HUES48 (cell line): ENCODE measurements at regions not wholly inside any gene's neighbourhood (a gene's known extent, or its start where the extent isn't known, plus 50 kb on each side); places are given as distances from the start of the nearest gene placed in this dataset.

Source experiments
- H3K27ac ChIP-seq: one replicate; pipeline ENCODE4 v1.7.0; 2013; ENCODE audit warnings: low read depth, low read length, inconsistent platforms
- H3K27me3 ChIP-seq: 2 replicates; pipeline ENCODE4 v1.6.1; 2013; ENCODE audit warnings: mild to moderate bottlenecking, low read length; ENCODE audit not compliant: control insufficient read depth, insufficient read depth
- H3K36me3 ChIP-seq: 2 replicates; pipeline ENCODE4 v1.6.1; 2013; ENCODE audit warnings: low read length; ENCODE audit not compliant: control insufficient read depth, insufficient read depth
- H3K4me1 ChIP-seq: 2 replicates; pipeline ENCODE4 v1.6.1; 2013; ENCODE audit warnings: mild to moderate bottlenecking, low read length; ENCODE audit not compliant: control insufficient read depth, insufficient read depth
- H3K4me3 ChIP-seq: 2 replicates; pipeline ENCODE4 v1.5.1; 2013; ENCODE audit warnings: mild to moderate bottlenecking, low read depth, low read length
- H3K9ac ChIP-seq: 2 replicates; pipeline ENCODE4 v1.6.1; 2013; ENCODE audit warnings: mild to moderate bottlenecking, low read depth, low read length, moderate library complexity
- H3K9me3 ChIP-seq: 2 replicates; pipeline ENCODE4 v1.6.1; 2013; ENCODE audit warnings: low read length; ENCODE audit not compliant: control insufficient read depth, insufficient read depth

DNA sequence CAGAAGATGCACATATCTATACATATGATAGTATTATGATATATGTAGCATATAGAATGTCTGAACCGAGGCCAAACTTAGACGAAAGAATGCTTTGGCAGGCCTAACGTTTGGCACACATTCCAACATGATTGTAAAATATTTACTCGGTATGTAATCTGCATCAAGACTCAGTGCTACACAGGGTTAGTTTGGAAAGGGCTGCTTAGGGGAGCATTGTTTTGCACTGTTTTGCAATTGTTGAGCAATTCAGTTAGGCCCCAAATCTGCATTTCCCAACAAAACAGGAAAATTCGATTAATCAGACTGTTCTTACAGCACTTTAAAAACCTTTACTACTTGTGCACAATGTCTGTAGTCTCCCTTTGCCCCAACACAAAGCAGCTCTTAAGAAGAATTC is 216.0 kb upstream of the NEGR1 start:
- no peak overlapping the region for H3K4me3 ChIP-seq
- no peaks in the 10 kb centered on the region for H3K27me3 ChIP-seq
- no peaks in the 10 kb centered on the region for H3K9me3 ChIP-seq
- peaks cover 8% of the 10 kb centered on the region; the same call in 1 of the 2 replicates for H3K4me1 ChIP-seq
- H3K36me3 ChIP-seq: no peaks in the 10 kb centered on the region
- no peak overlapping the region for H3K9ac ChIP-seq
- H3K27ac ChIP-seq: no peak overlapping the region

DNA sequence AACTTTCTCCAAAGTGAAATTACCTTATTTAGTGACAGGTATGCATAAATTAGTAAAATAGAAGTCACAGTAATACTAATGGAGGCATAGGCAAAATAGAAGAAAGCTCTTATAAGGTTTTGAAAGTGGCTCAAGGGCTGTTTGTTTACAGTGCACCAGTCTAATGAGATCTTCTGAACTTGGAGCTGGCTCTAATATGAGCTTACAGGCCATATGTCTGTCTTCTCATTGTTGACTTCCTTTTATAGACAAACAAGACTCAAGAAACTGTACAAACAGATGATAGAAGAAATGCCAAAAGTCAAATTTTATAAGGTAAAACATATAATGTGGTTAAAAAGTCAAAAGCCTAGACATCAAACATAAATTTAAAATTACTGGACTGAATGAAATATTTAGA is 207.5 kb upstream of the NEGR1 start:
- H3K27me3 ChIP-seq: no peaks in the 10 kb centered on the region

DNA sequence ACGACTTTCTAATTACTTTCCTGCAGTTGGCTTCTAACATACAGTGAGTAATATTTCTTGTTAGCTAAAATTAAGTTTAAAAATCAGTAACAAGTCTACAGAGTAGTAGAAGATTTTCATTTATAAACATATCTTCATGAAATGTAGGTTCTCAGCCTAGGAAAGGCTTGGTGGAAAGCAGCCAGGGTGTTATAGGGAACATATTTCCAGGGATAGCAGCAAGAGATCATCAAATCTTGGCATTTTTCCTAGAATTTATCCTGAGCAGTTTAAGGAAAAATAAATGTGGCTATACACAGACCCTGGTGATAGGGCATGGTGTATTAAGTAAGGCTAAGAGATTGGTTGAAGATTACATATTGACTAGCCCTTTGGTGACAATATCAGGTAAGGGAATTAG is 203.5 kb upstream of the NEGR1 start:
- H3K27ac ChIP-seq: no peak overlapping the region
- H3K9me3 ChIP-seq: no peaks in the 10 kb centered on the region
- no peak overlapping the region for H3K9ac ChIP-seq
- H3K36me3 ChIP-seq: no peaks in the 10 kb centered on the region
- H3K4me3 ChIP-seq: no peak overlapping the region
- no peaks in the 10 kb centered on the region for H3K27me3 ChIP-seq
- H3K4me1 ChIP-seq: peaks cover 4% of the 10 kb centered on the region; the same call in 1 of the 2 replicates

More for the DNA sequence above, 207.5 kb upstream of the NEGR1 start:
- no peaks in the 10 kb centered on the region for H3K36me3 ChIP-seq
- peaks cover 4% of the 10 kb centered on the region; the same call in 1 of the 2 replicates for H3K4me1 ChIP-seq
- no peak overlapping the region for H3K27ac ChIP-seq
- H3K4me3 ChIP-seq: no peak overlapping the region
- no peak overlapping the region for H3K9ac ChIP-seq
- H3K9me3 ChIP-seq: no peaks in the 10 kb centered on the region

DNA sequence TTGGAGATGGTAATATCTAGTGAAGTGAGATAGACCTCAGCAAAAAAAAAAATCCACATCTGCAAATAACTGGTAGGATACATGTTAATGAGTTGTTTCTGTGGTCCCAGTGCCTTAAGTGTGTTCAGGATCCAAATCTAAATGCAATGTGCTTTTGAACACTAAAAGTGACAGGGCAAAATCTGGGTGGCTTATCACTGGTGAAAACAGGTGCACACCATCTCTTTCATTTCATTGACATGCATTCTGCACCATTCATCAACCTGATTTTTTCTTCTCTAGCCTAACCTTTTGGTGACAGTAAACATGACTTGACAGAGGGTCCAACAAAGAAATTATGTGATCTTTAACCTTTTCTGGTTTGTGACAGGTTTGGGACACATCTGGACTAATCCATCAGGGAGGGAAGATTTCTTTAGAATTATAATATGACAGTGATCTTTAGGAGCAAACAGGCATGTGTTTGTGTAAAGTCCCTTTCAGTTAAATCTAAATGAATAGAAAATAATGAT is 201.6 kb upstream of the NEGR1 start:
- H3K27ac ChIP-seq: no peak overlapping the region
- no peaks in the 10 kb centered on the region for H3K4me1 ChIP-seq
- H3K9ac ChIP-seq: no peak overlapping the region
- 0 out of 2 replicates have a peak, but pooled peaks cover 2% of the 10 kb centered on the region for H3K9me3 ChIP-seq
- no peaks in the 10 kb centered on the region for H3K27me3 ChIP-seq
- no peaks in the 10 kb centered on the region for H3K36me3 ChIP-seq
- H3K4me3 ChIP-seq: no peak overlapping the region

DNA sequence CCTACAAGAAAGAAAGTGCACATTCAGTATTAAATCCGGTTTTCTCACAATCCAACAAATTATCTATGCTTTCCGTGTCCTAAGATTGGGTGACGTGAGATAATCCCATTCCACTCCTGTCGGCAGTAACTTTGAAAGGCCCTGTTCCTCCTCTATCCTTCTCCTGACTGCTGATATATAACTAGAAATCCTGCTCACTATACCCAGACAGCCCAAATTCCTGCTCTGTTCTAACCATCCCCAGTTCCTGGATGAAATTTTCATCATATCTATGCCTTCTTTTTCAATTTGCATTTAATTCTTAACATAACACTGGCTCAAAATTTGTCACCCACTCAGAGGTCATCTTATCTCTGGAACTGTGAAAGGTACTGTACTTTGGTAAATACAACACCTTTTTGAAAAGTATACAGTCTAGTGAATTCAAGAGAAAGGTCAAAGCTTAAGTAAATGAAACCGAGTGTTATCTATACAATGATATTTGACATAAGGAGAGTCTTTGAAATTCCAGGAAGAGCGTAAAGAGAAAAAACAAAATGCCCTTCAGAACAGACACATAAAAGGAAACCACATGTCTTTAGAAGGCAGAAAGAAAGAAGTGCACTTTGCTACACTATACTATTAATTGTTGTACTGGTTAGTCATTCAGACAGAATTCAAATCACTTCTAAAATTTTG is 200.5 kb upstream of the NEGR1 start:
- Histone ChIP-seq H3K36me3 (no peaks in the 10 kb centered on the region), H3K4me3 (no peak overlapping the region), H3K4me1 (no peaks in the 10 kb centered on the region), H3K9ac (no peak overlapping the region), H3K27ac (no peak overlapping the region), H3K27me3 (no peaks in the 10 kb centered on the region), H3K9me3 (0 out of 2 replicates have a peak, but pooled peaks cover 2% of the 10 kb centered on the region)

DNA sequence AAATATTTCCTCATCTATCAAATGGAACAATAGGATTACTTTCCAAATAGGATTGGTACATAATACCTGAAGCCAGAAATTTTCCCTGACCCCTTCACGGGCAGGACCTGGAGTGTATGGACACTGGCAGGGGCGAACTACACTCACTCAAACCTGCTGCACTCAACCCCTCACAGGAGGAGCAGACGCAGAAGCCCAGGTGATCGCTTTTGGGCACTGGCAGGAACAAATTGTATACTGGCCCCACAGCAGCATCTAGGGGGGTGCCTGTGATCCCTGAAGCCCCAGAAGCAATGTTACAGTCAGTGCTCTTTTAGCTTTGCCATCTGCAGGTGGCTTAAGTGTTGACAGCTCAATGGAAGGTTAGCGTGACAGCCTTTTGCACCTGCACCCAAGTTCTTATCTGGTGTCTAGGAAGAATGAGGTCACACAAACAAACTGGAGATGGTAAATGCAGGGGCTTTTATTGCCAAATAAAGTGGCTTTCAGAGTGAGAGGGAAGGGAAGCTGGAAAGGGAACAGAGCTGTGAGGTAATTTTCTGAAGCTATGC is 199.2 kb upstream of the NEGR1 start:
- no peaks in the 10 kb centered on the region for H3K36me3 ChIP-seq
- H3K4me1 ChIP-seq: no peaks in the 10 kb centered on the region
- no peak overlapping the region for H3K4me3 ChIP-seq
- H3K9me3 ChIP-seq: 0 out of 2 replicates have a peak, but pooled peaks cover 2% of the 10 kb centered on the region
- no peaks in the 10 kb centered on the region for H3K27me3 ChIP-seq
- no peak overlapping the region for H3K27ac ChIP-seq
- H3K9ac ChIP-seq: no peak overlapping the region

DNA sequence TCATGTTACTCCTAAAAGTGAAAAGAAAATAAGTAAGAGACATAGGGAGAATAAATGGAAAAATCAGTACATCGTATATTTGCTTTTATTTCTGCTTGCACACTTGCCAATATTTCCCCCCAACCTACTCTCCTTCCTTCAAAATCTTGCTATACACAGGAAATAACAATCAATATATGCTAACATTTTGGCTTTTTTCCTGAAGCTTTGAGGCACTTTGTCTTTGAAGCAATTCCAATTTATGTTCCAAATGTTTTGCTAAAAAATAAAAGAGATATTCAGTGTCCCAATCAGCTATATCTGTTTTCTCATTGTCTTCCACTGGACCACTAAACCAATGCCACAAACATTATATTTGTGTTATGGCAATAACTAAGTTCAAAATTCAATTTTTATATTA is 184.0 kb upstream of the NEGR1 start:
- no peak overlapping the region for H3K27ac ChIP-seq
- H3K9ac ChIP-seq: no peak overlapping the region
- H3K4me1 ChIP-seq: no peaks in the 10 kb centered on the region
- H3K27me3 ChIP-seq: no peaks in the 10 kb centered on the region
- H3K4me3 ChIP-seq: no peak overlapping the region
- H3K9me3 ChIP-seq: no peaks in the 10 kb centered on the region
- no peaks in the 10 kb centered on the region for H3K36me3 ChIP-seq

DNA sequence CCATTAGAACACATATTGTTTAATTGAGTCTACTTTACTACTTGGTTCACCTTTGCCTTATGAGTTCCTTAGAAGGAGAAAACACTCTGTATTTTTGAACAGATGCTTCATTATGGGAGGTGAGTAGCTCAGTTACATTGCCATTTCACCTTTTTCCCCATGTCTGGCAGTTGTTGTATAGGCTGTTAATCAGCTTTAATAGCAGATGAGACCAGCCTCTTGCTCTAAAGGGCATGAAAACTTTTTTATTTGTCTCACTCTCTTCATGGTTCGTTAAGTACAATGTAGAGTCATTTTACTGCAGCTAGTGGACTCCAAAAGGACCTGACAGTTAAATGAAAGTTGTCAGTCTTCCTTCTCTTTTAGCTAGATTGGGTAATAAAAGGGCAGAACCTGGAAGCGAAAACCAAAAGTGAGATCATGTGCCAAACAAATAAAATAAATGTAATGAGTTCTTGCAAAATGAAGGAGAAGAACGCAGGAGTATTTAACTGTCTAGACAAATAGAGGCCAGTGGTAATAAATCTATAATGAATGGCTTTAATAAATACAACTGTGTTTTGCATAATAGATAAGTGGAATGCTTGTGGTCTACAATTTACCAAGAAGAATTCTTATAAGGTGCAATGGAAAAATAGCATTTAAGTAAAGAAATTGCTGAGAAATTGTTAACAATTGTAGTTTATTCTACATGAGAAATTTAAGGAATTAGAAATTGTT is 180.0 kb upstream of the NEGR1 start:
- H3K9ac ChIP-seq: no peak overlapping the region
- no peaks in the 10 kb centered on the region for H3K27me3 ChIP-seq
- no peaks in the 10 kb centered on the region for H3K36me3 ChIP-seq
- H3K4me3 ChIP-seq: no peak overlapping the region
- no peaks in the 10 kb centered on the region for H3K9me3 ChIP-seq
- H3K27ac ChIP-seq: no peak overlapping the region
- H3K4me1 ChIP-seq: no peaks in the 10 kb centered on the region

DNA sequence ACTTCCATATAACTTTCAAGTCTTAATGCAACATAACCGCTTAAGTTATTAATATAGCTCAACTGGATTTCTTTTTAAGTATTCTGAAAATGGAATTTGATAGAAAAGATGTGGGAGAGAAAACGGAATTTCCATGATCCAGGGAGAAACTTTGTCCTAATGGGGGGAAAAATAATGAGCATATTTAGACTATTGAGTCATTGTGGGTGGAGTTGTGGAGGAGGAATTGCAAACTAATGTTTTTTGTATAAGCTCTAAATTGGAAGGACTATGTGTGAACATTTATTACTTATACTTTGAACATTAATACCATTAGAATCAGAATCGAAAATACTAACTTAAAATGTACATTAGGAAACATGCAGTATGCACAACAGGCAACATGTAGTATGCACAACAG is 159.9 kb upstream of the NEGR1 start:
- H3K4me3 ChIP-seq: no peak overlapping the region
- no peaks in the 10 kb centered on the region for H3K27me3 ChIP-seq
- H3K9ac ChIP-seq: no peak overlapping the region
- H3K9me3 ChIP-seq: no peaks in the 10 kb centered on the region
- H3K4me1 ChIP-seq: no peaks in the 10 kb centered on the region
- no peak overlapping the region for H3K27ac ChIP-seq
- H3K36me3 ChIP-seq: no peaks in the 10 kb centered on the region

DNA sequence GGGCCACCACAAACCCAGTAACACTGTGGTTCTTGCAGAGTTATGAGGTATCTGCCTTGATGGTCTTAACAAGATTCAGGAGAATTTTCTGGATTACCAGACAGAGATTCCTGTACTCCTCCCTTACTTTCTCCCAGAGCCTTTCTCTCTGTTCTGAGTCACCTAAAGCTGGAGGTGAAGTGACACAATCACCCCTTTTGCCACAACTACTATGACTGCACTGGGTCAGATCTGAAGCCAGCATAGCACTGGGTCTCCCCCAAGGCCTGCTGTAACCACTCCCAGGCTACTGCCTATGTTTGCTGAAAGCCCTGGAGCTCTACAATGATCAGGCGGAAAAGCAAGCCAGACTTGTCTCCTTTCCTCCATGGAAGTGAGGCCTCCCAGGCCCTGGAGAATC is 156.7 kb upstream of the NEGR1 start:
- no peak overlapping the region for H3K9ac ChIP-seq
- H3K4me3 ChIP-seq: no peak overlapping the region
- H3K4me1 ChIP-seq: no peaks in the 10 kb centered on the region
- H3K36me3 ChIP-seq: no peaks in the 10 kb centered on the region
- H3K27me3 ChIP-seq: no peaks in the 10 kb centered on the region
- H3K9me3 ChIP-seq: no peaks in the 10 kb centered on the region
- H3K27ac ChIP-seq: no peak overlapping the region

DNA sequence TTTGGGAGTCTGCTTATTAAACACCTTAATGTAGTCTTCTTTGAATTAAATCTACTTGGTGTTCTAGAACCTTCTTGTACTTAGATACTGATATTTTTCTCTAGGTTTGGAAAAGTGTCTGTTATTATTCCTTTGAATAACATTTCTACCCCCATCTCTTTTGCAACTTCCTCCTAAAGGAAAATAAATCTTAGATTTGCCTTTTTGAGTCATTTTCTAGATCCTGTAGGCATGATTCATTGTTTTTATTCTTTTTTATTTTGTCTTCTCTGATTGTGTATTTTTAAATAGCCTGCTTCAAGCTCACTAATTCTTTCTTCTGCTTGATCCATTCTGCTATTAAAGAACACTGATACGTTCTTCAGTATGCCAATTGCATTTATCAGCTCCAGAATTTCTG is 155.9 kb upstream of the NEGR1 start:
- H3K4me1 ChIP-seq: no peaks in the 10 kb centered on the region
- no peaks in the 10 kb centered on the region for H3K27me3 ChIP-seq
- H3K4me3 ChIP-seq: no peak overlapping the region
- no peak overlapping the region for H3K9ac ChIP-seq
- H3K27ac ChIP-seq: no peak overlapping the region
- H3K9me3 ChIP-seq: no peaks in the 10 kb centered on the region
- H3K36me3 ChIP-seq: no peaks in the 10 kb centered on the region
